Gastroesophageal sphincter (tissue), 3 donors: ENCODE measurements at regions not wholly inside any gene's neighbourhood (a gene's known extent, or its start where the extent isn't known, plus 50 kb on each side); places are given as distances from the start of the nearest gene placed in this dataset.

Experiments used
- CTCF ChIP-seq, 4 experiments: fragments of 200-600 bp in 2 of 4; fragments of 450-650 bp in 2 of 4; sonication (generic) in 1 of 4; IDR thresholded peaks; one replicate each; pipeline ENCODE4 v1.5.1; 2017 to 2019; ENCODE audit warnings: antibody characterized with exemption in 4 of 4, mild to moderate bottlenecking in 2 of 4, moderate library complexity in 2 of 4
- POLR2A ChIP-seq, 2 donors: fragments of 450-650 bp; IDR thresholded peaks; one replicate each; pipeline ENCODE4 v1.6.1; 2017; ENCODE audit warnings: antibody characterized with exemption in 2 of 2, mild to moderate bottlenecking in 2 of 2, moderate library complexity in 1 of 2
- POLR2AphosphoS5 ChIP-seq: sonication (generic); formaldehyde crosslinking; IDR thresholded peaks from one replicate; pipeline ENCODE4 v1.6.1; 2017; ENCODE audit warnings: antibody characterized with exemption

- no peak for TF ChIP-seq CTCF (IDR thresholded peaks at IDR 0.05)
- no peak for TF ChIP-seq POLR2AphosphoS5
- no peak for TF ChIP-seq POLR2A (IDR thresholded peaks at IDR 0.05)
These were observed 245.3 kb downstream of the HACE1 start for GRCh38 chr6:104614394-104614793.
